ENCODE measurements at regions not wholly inside any gene's neighbourhood (a gene's known extent, or its start where the extent isn't known, plus 50 kb on each side); places are given as distances from the start of the nearest gene placed in this dataset.

DNA sequence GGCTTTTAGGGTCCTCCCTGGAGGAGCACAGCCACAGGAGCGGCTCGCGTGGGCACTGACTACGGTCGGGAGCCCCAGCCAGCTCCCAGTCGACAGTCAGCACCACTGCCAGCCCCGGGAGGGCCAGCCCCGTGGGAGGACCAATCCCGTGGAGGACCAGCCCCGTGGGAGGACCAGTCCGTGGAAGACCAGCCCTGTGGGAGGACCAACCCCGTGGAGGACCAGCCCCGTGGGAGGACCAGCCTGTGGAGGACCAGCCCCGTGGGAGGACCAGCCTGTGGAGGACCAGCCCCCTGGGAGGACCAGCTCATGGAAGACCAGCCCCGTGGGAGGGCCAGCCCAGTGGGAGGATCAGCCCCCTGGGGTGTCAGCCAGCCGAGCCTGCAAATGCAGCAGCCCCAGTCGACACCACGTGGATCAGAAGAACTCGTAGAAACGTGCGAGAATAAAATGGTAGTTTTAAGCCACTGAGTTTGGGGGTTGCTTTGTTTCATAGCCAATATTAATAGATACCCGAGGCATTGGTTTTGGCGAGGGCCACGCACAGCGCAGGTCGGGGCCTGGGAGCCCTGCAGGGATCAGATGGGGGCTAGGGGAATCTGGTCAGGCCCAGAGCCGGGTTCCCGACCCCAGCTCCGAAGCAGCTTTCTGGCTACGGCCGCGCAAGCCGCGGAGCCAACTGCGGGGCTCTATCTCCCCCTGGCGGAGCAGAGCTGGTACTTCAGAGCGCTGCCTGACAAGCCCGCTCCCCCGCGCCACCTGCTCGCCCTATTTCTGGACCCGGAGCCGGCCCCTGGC, 73.0 kb downstream of the TEX51 start:
- Histone ChIP-seq H3K9ac (replicated peaks in 1 of 4; ENCODE audit: extremely low read depth in 1 of 4, low read depth in 3 of 4, low read length in 3 of 4) (no peak overlapping the region), H3K79me2 (ENCODE audit: control insufficient read depth in 1 of 2, insufficient read depth in 2 of 2, low read length in 2 of 2) (no peaks in the 10 kb centered on the region), H3K4ac (replicated peaks; ENCODE audit: insufficient read length, low read depth, low read length) (peak overlapping the region; percentile 27), H2BK12ac (ENCODE audit: low read depth, low read length) (0 out of 2 replicates have a peak overlapping the region, but pooled peaks have one; percentile 27), H2BK5ac (ENCODE audit: low read depth, low read length) (no peak overlapping the region), H2BK120ac (replicated peaks; ENCODE audit: low read depth, low read length) (no peak overlapping the region), H3K27me3 (replicated peaks in 1 of 4; ENCODE audit: control insufficient read depth in 3 of 4, extremely low read depth in 1 of 4, insufficient read depth in 3 of 4, low read length in 3 of 4) (peaks cover 0 to 9% (median 5%) of the 10 kb centered on the region in 4 experiments; a peak in 3 of 7 replicates), H3K9me3 (ENCODE audit: insufficient read depth in 2 of 2, low read depth in 1 of 2, low read length in 1 of 2) (no peaks in the 10 kb centered on the region), H3K14ac (ENCODE audit: insufficient read length) (no peak overlapping the region), H4K91ac (replicated peaks; ENCODE audit: insufficient read length, low read length) (no peak overlapping the region), H3K4me3 (ENCODE audit: extremely low read depth in 1 of 4, insufficient read depth in 2 of 4, low read depth in 3 of 4, low read length in 4 of 4) (no peak overlapping the region), H3K27ac (ENCODE audit: low read depth, low read length) (no peak overlapping the region), H3K23me2 (ENCODE audit: low read depth, low read length) (no peaks in the 10 kb centered on the region), H3K23ac (ENCODE audit: insufficient read length) (no peak overlapping the region), H4K5ac (ENCODE audit: insufficient read length, low read depth, low read length) (no peak overlapping the region), H3K4me2 (ENCODE audit: insufficient read depth in 1 of 2, low read depth in 2 of 2, low read length in 2 of 2) (peak overlapping the region in 1 of 2 experiments; percentile 28; a peak in 1 of 4 replicates), H2BK15ac (ENCODE audit: low read length) (no peak overlapping the region), H3K79me1 (ENCODE audit: low read depth, low read length) (no peaks in the 10 kb centered on the region), H3K36me3 (ENCODE audit: control insufficient read depth in 2 of 4, insufficient read depth in 4 of 4, low read length in 3 of 4) (no peaks in the 10 kb centered on the region), H2AFZ (ENCODE audit: low read length) (peak overlapping the region; percentile 66; the same call in 1 of the 2 replicates), H3K56ac (replicated peaks; ENCODE audit: insufficient read length, low read depth, low read length) (no peak overlapping the region), H2AK5ac (ENCODE audit: low read depth, low read length) (no peak overlapping the region), H2BK20ac (ENCODE audit: low read length) (no peak overlapping the region), H3K4me1 (replicated peaks in 1 of 4; ENCODE audit: control insufficient read depth in 3 of 4, insufficient read depth in 4 of 4, low read length in 3 of 4) (peaks cover 0 to 17% (median 5%) of the 10 kb centered on the region in 4 experiments; a peak in 5 of 7 replicates), H4K8ac (ENCODE audit: extremely low read depth, insufficient read depth, low read length) (0 out of 2 replicates have a peak overlapping the region, but pooled peaks have one; percentile 29), H3K18ac (ENCODE audit: extremely low read depth, low read length) (no peak overlapping the region; the same call in 1 of the 2 replicates), H4K20me1 (replicated peaks in 1 of 2; ENCODE audit: control insufficient read depth in 1 of 2, insufficient read depth in 2 of 2, low read length in 2 of 2) (no peaks in the 10 kb centered on the region)
- ChIA-PET CTCF (ENCODE audit: partially characterized antibody) (interaction anchor here (0.6 to 3.6 kb wide), 61 partner anchors 10 to 1242 kb away, joined by 3 to 21 read pairs (median 4); no protein-coding TSS in a partner anchor), POLR2A (ENCODE audit: partially characterized antibody) (interaction anchor here (0.9 to 1.3 kb wide), 2 partner anchors 16 to 314 kb away, joined by 3 read pairs; no protein-coding TSS in a partner anchor)
- no peak for FAIRE-seq
- WGBS, 2 experiments (ENCODE audit: extremely low coverage in 1 of 2, insufficient coverage in 1 of 2, insufficient read length in 1 of 2, insufficient replicate concordance in 2 of 2, low coverage in 1 of 2, low lambda C conversion rate in 2 of 2, missing lambda C conversion rate in 1 of 2), result 30% methylated on average over 37 of the region's 43 CpGs; no CpG with 5 or more reads in 1 of the 2 experiments
- peak; percentile 56 to 90 for DNase-seq (ENCODE audit: low read depth in 1 of 2, low spot score in 2 of 2)
- peak; percentile 46; the same call in 1 of the 2 replicates for TF ChIP-seq TBP (IDR thresholded peaks at IDR 0.05; ENCODE audit: low read depth, low read length)
- TF ChIP-seq GTF2F1 (IDR thresholded peaks at IDR 0.05; ENCODE audit: borderline replicate concordance, low read depth, low read length), result no peak
- TF ChIP-seq JUND (IDR thresholded peaks at IDR 0.05; ENCODE audit: low read length), result no peak
- no peak for TF ChIP-seq KDM1A (IDR thresholded peaks at IDR 0.05; ENCODE audit: borderline replicate concordance, low read length)
- no peak for TF ChIP-seq ZNF274 (IDR thresholded peaks at IDR 0.05; ENCODE audit: borderline replicate concordance, extremely low read depth, low read length)
- no peak for TF ChIP-seq SIRT6 (IDR thresholded peaks at IDR 0.05; ENCODE audit: low read length)
- TF ChIP-seq, protein P1, sequence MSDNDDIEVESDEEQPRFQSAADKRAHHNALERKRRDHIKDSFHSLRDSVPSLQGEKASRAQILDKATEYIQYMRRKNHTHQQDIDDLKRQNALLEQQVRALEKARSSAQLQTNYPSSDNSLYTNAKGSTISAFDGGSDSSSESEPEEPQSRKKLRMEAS (IDR thresholded peaks at IDR 0.05), result peak; percentile 67; the same call in 1 of the 2 replicates
- TF ChIP-seq TCF12 (IDR thresholded peaks at IDR 0.05; ENCODE audit: low read depth, low read length), result peak; percentile 45; the same call in 1 of the 2 replicates
- TF ChIP-seq CHD1 (IDR thresholded peaks at IDR 0.05; ENCODE audit: low read depth, low read length), result no peak
- no peak for TF ChIP-seq CBX5 (IDR thresholded peaks at IDR 0.05; ENCODE audit: low read depth, low read length)
- no peak for TF ChIP-seq BRCA1 (IDR thresholded peaks at IDR 0.05; ENCODE audit: low read depth, low read length)
- TF ChIP-seq, protein P2, sequence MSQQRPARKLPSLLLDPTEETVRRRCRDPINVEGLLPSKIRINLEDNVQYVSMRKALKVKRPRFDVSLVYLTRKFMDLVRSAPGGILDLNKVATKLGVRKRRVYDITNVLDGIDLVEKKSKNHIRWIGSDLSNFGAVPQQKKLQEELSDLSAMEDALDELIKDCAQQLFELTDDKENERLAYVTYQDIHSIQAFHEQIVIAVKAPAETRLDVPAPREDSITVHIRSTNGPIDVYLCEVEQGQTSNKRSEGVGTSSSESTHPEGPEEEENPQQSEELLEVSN (IDR thresholded peaks at IDR 0.05), result peak; percentile 58; the same call in 1 of the 2 replicates

All from H1 (cell line).